MG63 (cell line): ENCODE measurements at regions not wholly inside any gene's neighbourhood (a gene's known extent, or its start where the extent isn't known, plus 50 kb on each side); places are given as distances from the start of the nearest gene placed in this dataset.
A peak's percentile ranks its signal among the peaks of the same experiment; 100 is the strongest.

Experiments
- DNase-seq: peaks from one replicate; pipeline ENCODE4 v3.0.0-alpha.2; 2020
- H3K27me3 ChIP-seq: fragments of 250-450 bp; sonication (Bioruptor Pico); 2 replicates; pipeline ENCODE4 v1.5.1; 2020; ENCODE audit warnings: mild to moderate bottlenecking, moderate library complexity
- H3K36me3 ChIP-seq: fragments of 250-450 bp; sonication (Bioruptor Pico); 2 replicates; pipeline ENCODE4 v1.5.1; 2020; ENCODE audit warnings: mild to moderate bottlenecking, moderate library complexity
- H3K4me3 ChIP-seq: fragments of 250-450 bp; sonication (Bioruptor Pico); 2 replicates; pipeline ENCODE4 v1.5.1; 2020; ENCODE audit warnings: mild to moderate bottlenecking, moderate library complexity
- H3K9me3 ChIP-seq: fragments of 250-450 bp; sonication (Bioruptor Pico); 2 replicates; pipeline ENCODE4 v1.5.1; 2020; ENCODE audit warnings: mild to moderate bottlenecking, moderate library complexity

GRCh38 chr3:64975147-64975546 lies 287.3 kb upstream of the ADAMTS9 start:
- no peaks in the 10 kb centered on the region for H3K36me3 ChIP-seq
- DNase-seq, result peak; percentile 2
- no peak overlapping the region for H3K4me3 ChIP-seq
- no peaks in the 10 kb centered on the region for H3K27me3 ChIP-seq
- no peaks in the 10 kb centered on the region for H3K9me3 ChIP-seq

DNA sequence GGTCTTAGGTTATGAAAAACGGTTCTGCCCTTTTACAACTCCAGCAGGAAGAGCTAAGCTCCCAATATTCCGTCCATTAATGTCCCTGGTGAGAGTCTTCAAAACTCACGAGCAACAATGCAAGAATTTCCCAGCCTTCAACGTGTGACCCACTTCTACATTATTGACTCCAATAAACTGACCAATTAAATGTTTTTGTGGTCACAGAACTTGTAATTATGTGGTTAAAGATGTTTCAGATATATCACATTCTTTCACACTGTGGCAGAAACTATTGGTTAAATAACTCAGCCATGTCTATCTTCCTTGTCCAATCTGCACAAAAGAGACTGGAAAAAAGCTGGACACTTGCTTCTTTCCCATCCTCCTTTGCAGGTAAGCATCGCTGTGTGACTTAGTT lies 286.6 kb upstream of the ADAMTS9 start:
- no peaks in the 10 kb centered on the region for H3K9me3 ChIP-seq
- no peak for DNase-seq
- no peaks in the 10 kb centered on the region for H3K36me3 ChIP-seq
- no peaks in the 10 kb centered on the region for H3K27me3 ChIP-seq
- H3K4me3 ChIP-seq, result no peak overlapping the region

GRCh38 chr3:64972793-64973192 lies 285.0 kb upstream of the ADAMTS9 start:
- Histone ChIP-seq H3K9me3 (no peaks in the 10 kb centered on the region), H3K27me3 (no peaks in the 10 kb centered on the region), H3K36me3 (no peaks in the 10 kb centered on the region), H3K4me3 (no peak overlapping the region)
- DNase-seq, result no peak

GRCh38 chr3:64971602-64972001 lies 283.8 kb upstream of the ADAMTS9 start:
- Histone ChIP-seq H3K36me3 (no peaks in the 10 kb centered on the region), H3K27me3 (no peaks in the 10 kb centered on the region), H3K4me3 (no peak overlapping the region), H3K9me3 (no peaks in the 10 kb centered on the region)
- no peak for DNase-seq

- no peaks in the 10 kb centered on the region for H3K9me3 ChIP-seq
- no peak for DNase-seq
- no peak overlapping the region for H3K4me3 ChIP-seq
- no peaks in the 10 kb centered on the region for H3K36me3 ChIP-seq
- H3K27me3 ChIP-seq, result no peaks in the 10 kb centered on the region
Measured at GRCh38 chr3:64970634-64971033, 282.8 kb upstream of the ADAMTS9 start.

DNA sequence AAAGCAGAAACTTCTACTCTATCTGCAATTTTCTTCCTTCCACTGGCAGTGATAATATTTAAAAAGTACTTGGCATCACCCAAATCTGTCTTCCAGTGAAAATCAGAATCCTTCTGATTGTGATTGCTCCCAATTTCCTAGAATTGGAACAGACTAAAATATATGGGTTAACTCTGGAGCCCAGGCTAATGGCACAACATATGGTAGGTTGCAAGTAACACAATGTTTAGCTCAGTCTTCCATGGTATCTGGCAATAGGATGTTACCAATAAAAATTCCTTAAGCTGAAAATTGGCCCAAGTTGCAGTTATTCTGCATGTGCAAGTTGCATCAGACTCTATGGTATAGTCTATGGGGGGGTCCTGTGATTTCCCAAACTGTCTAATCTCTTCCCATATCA lies 273.5 kb upstream of the ADAMTS9 start:
- no peaks in the 10 kb centered on the region for H3K27me3 ChIP-seq
- no peak for DNase-seq
- no peaks in the 10 kb centered on the region for H3K9me3 ChIP-seq
- no peak overlapping the region for H3K4me3 ChIP-seq
- no peaks in the 10 kb centered on the region for H3K36me3 ChIP-seq

DNA sequence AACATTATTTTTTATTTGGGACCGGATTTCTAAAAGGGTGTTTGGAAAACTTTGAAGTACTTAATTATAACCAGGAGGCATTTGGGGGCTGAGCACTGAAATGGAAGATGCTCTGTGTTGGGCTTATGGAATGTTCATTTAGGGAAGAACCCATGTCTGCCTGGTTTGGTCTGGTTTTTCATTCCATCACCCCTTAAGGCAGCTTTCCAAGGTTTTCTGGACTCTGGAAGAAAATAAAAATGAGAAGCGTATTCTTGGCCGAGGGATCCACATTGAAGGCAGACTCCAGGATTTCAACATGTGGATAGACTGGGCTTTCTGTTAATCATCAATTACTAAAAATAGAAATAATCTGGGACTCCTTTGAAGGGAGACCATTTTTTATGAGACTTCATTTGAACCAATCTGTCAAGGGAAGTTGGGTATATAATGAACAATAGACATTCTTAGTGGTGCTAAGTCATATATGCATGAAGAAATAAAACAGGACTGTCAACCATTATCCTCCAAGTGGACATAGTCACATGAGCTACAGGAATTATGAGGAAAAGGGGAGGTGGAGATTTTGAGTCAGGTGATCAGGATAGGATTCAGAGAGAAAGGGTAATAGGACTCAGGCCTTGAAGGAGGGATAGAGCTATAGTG lies 270.5 kb upstream of the ADAMTS9 start:
- Histone ChIP-seq H3K4me3 (no peak overlapping the region), H3K9me3 (no peaks in the 10 kb centered on the region), H3K36me3 (no peaks in the 10 kb centered on the region), H3K27me3 (no peaks in the 10 kb centered on the region)
- no peak for DNase-seq

DNA sequence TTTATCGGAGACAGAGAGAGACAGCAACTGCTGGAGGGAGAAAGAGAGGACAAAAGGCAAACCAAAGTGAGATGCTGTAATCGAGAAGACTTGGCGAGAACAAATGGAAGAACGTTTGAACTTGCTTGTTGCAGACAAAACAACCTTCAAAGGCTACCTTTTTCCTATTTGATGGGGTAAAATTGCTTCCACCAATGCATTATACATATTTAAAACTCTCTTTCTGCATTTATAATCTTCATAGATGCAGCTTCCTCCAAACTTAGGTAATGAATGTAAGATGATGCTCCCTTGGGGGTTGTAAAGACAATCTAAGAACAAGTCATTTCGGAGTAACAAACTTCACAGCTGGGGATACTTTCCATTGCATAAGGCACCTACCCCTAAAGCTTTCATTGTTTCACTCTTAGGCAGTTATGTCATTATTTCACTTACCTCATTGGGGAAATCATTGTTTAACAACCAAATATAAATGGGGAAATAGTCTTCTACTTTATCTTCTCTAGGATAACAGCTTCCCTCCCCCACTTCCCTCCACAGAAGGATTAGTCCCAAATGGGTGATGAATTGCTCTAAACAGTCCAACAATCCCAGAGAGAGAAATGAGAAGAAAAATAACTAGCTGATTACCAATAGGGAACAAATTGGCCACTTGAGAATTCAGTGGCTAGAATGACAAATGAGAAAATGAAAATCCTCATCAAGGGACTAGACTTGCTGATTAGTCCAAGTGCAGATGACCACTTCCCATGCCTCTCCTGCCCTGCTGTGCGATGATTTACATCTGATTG lies 269.8 kb upstream of the ADAMTS9 start:
- no peaks in the 10 kb centered on the region for H3K36me3 ChIP-seq
- DNase-seq, result no peak

GRCh38 chr3:64956711-64957325 lies 269.0 kb upstream of the ADAMTS9 start:
- no peaks in the 10 kb centered on the region for H3K9me3 ChIP-seq
- H3K4me3 ChIP-seq, result no peak overlapping the region
- no peak for DNase-seq
- H3K36me3 ChIP-seq, result no peaks in the 10 kb centered on the region
- no peaks in the 10 kb centered on the region for H3K27me3 ChIP-seq

More for the DNA sequence above, 269.8 kb upstream of the ADAMTS9 start:
- Histone ChIP-seq H3K9me3 (no peaks in the 10 kb centered on the region), H3K4me3 (no peak overlapping the region), H3K27me3 (no peaks in the 10 kb centered on the region)

DNA sequence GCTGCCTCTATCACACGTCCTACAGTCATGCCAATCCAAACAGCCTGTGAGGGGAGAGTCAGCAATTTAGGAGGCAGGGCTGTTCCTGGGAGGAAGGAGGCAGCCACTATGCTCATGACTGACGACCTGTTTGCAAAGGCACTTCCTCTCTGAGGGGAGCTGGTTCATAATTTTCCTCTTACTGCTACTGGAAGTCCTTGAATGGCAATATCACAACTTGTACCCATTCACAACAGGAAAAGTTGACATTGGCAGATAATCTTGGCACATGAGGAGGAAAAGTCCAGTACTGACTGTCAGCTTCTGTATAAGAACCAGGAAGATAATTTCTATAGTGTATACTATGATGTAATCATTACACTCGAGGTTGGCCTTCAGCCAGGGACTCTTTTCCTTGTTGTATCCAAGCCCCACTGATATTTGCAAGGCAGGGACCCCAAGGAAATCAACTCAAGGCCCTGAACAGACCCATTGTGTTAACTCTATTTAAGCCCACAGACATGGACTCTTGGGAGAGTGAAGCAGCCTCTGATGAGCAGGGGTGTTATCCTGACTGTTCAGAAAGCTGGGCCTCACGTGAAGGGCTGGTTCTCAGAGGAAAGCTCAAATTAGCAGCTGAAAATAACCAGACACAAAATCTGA lies 267.3 kb upstream of the ADAMTS9 start:
- DNase-seq, result no peak
- Histone ChIP-seq H3K36me3 (no peaks in the 10 kb centered on the region), H3K9me3 (no peaks in the 10 kb centered on the region), H3K27me3 (no peaks in the 10 kb centered on the region), H3K4me3 (no peak overlapping the region)

GRCh38 chr3:64945171-64945729 lies 257.4 kb upstream of the ADAMTS9 start:
- Histone ChIP-seq H3K9me3 (no peaks in the 10 kb centered on the region), H3K27me3 (no peaks in the 10 kb centered on the region), H3K36me3 (no peaks in the 10 kb centered on the region), H3K4me3 (no peak overlapping the region)
- DNase-seq, result no peak

DNA sequence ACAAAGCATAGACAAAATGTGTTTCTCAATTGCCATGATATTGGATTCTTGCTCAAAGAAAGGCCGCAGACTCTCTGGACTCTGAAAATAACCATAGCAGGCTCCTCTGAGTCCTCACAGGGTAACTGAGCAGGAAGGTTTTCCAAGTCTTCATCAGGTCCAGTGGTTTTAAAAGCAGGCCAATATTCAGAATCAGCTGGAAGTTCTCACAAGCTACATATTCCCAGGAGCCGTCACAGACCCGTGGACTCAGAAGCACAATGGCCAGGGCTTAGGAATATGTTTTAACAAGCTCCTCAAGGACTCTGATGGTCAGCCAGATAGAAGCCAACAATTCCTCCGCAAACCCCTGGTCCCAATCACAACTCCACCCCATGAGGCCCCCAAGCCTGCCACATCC lies 256.1 kb upstream of the ADAMTS9 start:
- Histone ChIP-seq H3K4me3 (no peak overlapping the region), H3K9me3 (no peaks in the 10 kb centered on the region), H3K27me3 (no peaks in the 10 kb centered on the region), H3K36me3 (no peaks in the 10 kb centered on the region)
- DNase-seq, result no peak

GRCh38 chr3:64940596-64941348 lies 253.0 kb upstream of the ADAMTS9 start:
- Histone ChIP-seq H3K36me3 (no peaks in the 10 kb centered on the region), H3K9me3 (no peaks in the 10 kb centered on the region)

GRCh38 chr3:64939747-64940450 lies 252.1 kb upstream of the ADAMTS9 start:
- no peaks in the 10 kb centered on the region for H3K36me3 ChIP-seq
- DNase-seq, result no peak
- H3K4me3 ChIP-seq, result no peak overlapping the region
- H3K27me3 ChIP-seq, result no peaks in the 10 kb centered on the region
- no peaks in the 10 kb centered on the region for H3K9me3 ChIP-seq

More at GRCh38 chr3:64940596-64941348, 253.0 kb upstream of the ADAMTS9 start:
- no peak overlapping the region for H3K4me3 ChIP-seq
- DNase-seq, result no peak
- no peaks in the 10 kb centered on the region for H3K27me3 ChIP-seq

- no peak overlapping the region for H3K4me3 ChIP-seq
- no peak for DNase-seq
- H3K27me3 ChIP-seq, result no peaks in the 10 kb centered on the region
- no peaks in the 10 kb centered on the region for H3K9me3 ChIP-seq
- H3K36me3 ChIP-seq, result no peaks in the 10 kb centered on the region
Measured at GRCh38 chr3:64939309-64939708, 251.5 kb upstream of the ADAMTS9 start.

DNA sequence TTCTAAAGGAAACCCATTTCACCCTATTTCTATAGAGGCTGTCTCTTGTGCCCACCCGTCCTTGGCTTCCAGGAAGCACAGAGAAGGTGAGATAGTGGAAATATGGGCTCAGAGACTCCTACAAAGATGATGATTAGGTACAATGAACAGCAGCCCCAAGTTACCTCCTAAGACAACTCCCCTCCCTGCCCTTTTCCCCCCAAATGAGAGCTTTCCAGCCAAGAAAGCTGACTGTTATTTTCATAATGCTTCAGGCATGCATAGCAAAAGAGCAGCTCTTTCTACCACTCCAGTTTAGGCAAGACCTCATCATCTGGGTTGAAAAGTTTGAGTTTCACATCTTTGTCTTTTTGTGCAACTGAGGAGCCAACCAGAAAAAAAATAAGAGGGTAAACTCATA lies 248.8 kb upstream of the ADAMTS9 start:
- no peaks in the 10 kb centered on the region for H3K36me3 ChIP-seq
- no peak for DNase-seq
- no peaks in the 10 kb centered on the region for H3K27me3 ChIP-seq
- H3K4me3 ChIP-seq, result no peak overlapping the region
- no peaks in the 10 kb centered on the region for H3K9me3 ChIP-seq
